ENCODE measurements at regions not wholly inside any gene's neighbourhood (a gene's known extent, or its start where the extent isn't known, plus 50 kb on each side); places are given as distances from the start of the nearest gene placed in this dataset.

- TF ChIP-seq CTCF (IDR thresholded peaks at IDR 0.05) (no peak), POLR2A (IDR thresholded peaks at IDR 0.05) (no peak)
Observed at GRCh38 chr1:201740670-201741111, 88.3 kb upstream of the IPO9 start.
